B cell (primary cell): ENCODE measurements at regions not wholly inside any gene's neighbourhood (a gene's known extent, or its start where the extent isn't known, plus 50 kb on each side); places are given as distances from the start of the nearest gene placed in this dataset.

ENCODE experiments used
- ATAC-seq: fragments of 200-7000 bp; cut with Tn5 transposase; one replicate; pipeline ENCODE4 v1.10.0; 2021; ENCODE audit warnings: low read depth, mild to moderate bottlenecking, moderate number of reproducible peaks, moderate library complexity
- CTCF ChIA-PET: fragments of 350-600 bp; sonication (Branson Sonifier 250); formaldehyde crosslinking; loops from one replicate; lab custom pipeline; 2021; ENCODE audit warnings: antibody characterized with exemption, inconsistent platforms; lab: Charles Lee
- POLR2A ChIA-PET: fragments of 350-600 bp; sonication (Branson Sonifier 250); formaldehyde crosslinking; loops from one replicate; lab custom pipeline; 2021; ENCODE audit warnings: antibody characterized with exemption; lab: Charles Lee
- DNase-seq: peaks from one replicate; pipeline ENCODE4 v3.0.0; 2013
- H2AFZ ChIP-seq: 2 replicates; pipeline ENCODE4 v1.6.1; 2012; ENCODE audit warnings: mild to moderate bottlenecking, low read depth, low read length; ENCODE audit not compliant: insufficient read depth, poor library complexity, severe bottlenecking
- H3K27ac ChIP-seq, 2 donors: 1 replicate in 1 of 2; 2 replicates in 1 of 2; pipeline ENCODE4 v1.5.1; 2012 to 2013; ENCODE audit warnings: low read length in 2 of 2, mild to moderate bottlenecking in 2 of 2, moderate library complexity in 1 of 2
- H3K27me3 ChIP-seq, 4 experiments: fragments of 200-600 bp in 1 of 4; sonication (generic) in 1 of 4; replicated peaks in 1 of 4; 1 replicate in 2 of 4; 2 replicates in 2 of 4; pipeline versions ENCODE4 v1.6.1 to v1.7.0; 2013 to 2016; ENCODE audit warnings: low read length in 3 of 4, mild to moderate bottlenecking in 2 of 4, mixed read lengths in 1 of 4, moderate library complexity in 1 of 4; ENCODE audit not compliant: insufficient read depth in 4 of 4, control insufficient read depth in 3 of 4; ENCODE audit errors: control extremely low read depth in 1 of 4
- H3K36me3 ChIP-seq, 2 experiments: replicated peaks in 1 of 2; 1 replicate in 1 of 2; 2 replicates in 1 of 2; pipeline versions ENCODE4 v1.6.1 to v1.7.1; 2013; ENCODE audit warnings: low read length in 1 of 2; ENCODE audit not compliant: insufficient read depth in 2 of 2, control insufficient read depth in 1 of 2; ENCODE audit errors: control extremely low read depth in 1 of 2, extremely low read depth in 1 of 2
- H3K4me1 ChIP-seq, 2 donors: fragments of 200-600 bp in 1 of 2; sonication (generic) in 1 of 2; 1 replicate in 1 of 2; 2 replicates in 1 of 2; pipeline versions ENCODE4 v1.5.1 to v1.6.1; 2013 to 2017; ENCODE audit warnings: low read length in 2 of 2; ENCODE audit not compliant: control insufficient read depth in 2 of 2, insufficient read depth in 2 of 2
- H3K4me2 ChIP-seq: replicated peaks from 2 replicates; pipeline ENCODE3; 2012; ENCODE audit warnings: mild to moderate bottlenecking, low read depth, low read length; ENCODE audit not compliant: poor library complexity, severe bottlenecking
- H3K4me3 ChIP-seq, 5 experiments: fragments of 200-600 bp in 1 of 5; sonication (generic) in 1 of 5; 1 replicate in 3 of 5; 2 replicates in 2 of 5; pipeline versions ENCODE4 v1.5.1 to v1.7.0; 2011 to 2016; ENCODE audit warnings: low read length in 4 of 5, mild to moderate bottlenecking in 4 of 5, low read depth in 2 of 5, control low read depth in 1 of 5, moderate library complexity in 1 of 5; ENCODE audit not compliant: insufficient read depth in 1 of 5; ENCODE audit errors: control extremely low read depth in 1 of 5, extremely low read depth in 1 of 5
- H3K79me2 ChIP-seq: fragments of 200-600 bp; sonication (generic); one replicate; pipeline ENCODE4 v1.6.0; 2016; ENCODE audit warnings: low read length; ENCODE audit not compliant: control insufficient read depth, insufficient read depth
- H3K9ac ChIP-seq: fragments of 200-600 bp; sonication (generic); 2 replicates; pipeline ENCODE4 v1.6.1; 2017; ENCODE audit warnings: mild to moderate bottlenecking, low read length, moderate library complexity
- H3K9me3 ChIP-seq, 3 donors: one replicate each; pipeline versions ENCODE4 v1.6.1 to v1.7.1; 2013; ENCODE audit warnings: low read length in 2 of 3; ENCODE audit not compliant: control insufficient read depth in 2 of 3, insufficient read depth in 1 of 3; ENCODE audit errors: control extremely low read depth in 1 of 3
- H4K20me1 ChIP-seq: 2 replicates; pipeline ENCODE4 v1.6.0; 2012; ENCODE audit warnings: mild to moderate bottlenecking, low read length; ENCODE audit not compliant: insufficient read depth, control insufficient read depth, poor library complexity, severe bottlenecking
- H3K27ac Mint-ChIP-seq: one replicate; pipeline ENCODE4 v1.8.0; 2021; ENCODE audit warnings: mixed read lengths
- H3K27me3 Mint-ChIP-seq: one replicate; pipeline ENCODE4 v1.8.0; 2021; ENCODE audit warnings: mixed read lengths
- H3K4me1 Mint-ChIP-seq: one replicate; pipeline ENCODE4 v1.8.0; 2021; ENCODE audit warnings: mixed read lengths
- H3K4me3 Mint-ChIP-seq: one replicate; pipeline ENCODE4 v1.8.0; 2021; ENCODE audit warnings: mixed read lengths
- H3K9me3 Mint-ChIP-seq: one replicate; pipeline ENCODE4 v1.8.0; 2022; ENCODE audit warnings: mixed read lengths; ENCODE audit not compliant: insufficient read depth
- EZH2 ChIP-seq: IDR thresholded peaks from 2 replicates; pipeline ENCODE4 v1.6.1; 2012; ENCODE audit warnings: borderline replicate concordance, low read depth, mild to moderate bottlenecking, moderate library complexity, low read length; ENCODE audit not compliant: insufficient read depth, poor library complexity, severe bottlenecking
- WGBS: methylation state at CpG from one replicate; pipeline ENCODE4 v1.1.5; 2013; ENCODE audit warnings: missing lambda C conversion rate; ENCODE audit not compliant: insufficient coverage; 5-methylcytosine and 5-hydroxymethylcytosine counted together
- intact Hi-C: fragments of 100-400 bp; cut with micrococcal nuclease; formaldehyde crosslinking; loops from one replicate; pipeline ENCODE4 v1.10.0; 2022
- TF ChIP-seq, protein P1 (sequence below): fragments of 200-600 bp; IDR thresholded peaks from one replicate; pipeline ENCODE4 v1.8.0; 2022; ENCODE audit warnings: antibody characterized with exemption, mild to moderate bottlenecking

DNA sequence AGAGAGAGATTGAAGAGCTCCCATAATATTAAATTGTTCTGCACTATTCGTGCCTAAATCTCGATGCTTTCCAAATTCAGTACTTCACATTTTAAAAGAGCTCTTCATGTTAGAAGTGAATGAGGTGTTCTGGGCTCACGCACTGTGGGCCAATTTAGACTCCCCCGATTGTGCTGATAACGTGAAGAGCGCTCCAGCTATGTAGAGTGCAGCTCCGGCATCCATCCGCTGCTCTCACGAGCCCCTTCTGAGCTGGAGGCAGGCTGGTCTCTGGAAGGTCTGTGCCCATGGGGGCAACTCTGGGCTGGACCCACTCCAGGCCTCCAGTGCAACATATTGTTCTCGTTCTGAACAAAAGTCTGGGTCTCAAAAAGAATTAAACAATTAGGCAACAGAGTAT lies 692.6 kb downstream of the VRK1 start:
- H3K9me3 ChIP-seq: peaks cover 0 to 7% (median 3%) of the 10 kb centered on the region in 3 donors
- no peaks in the 10 kb centered on the region for H3K4me1 ChIP-seq
- H3K4me2 ChIP-seq: no peak overlapping the region
- DNase-seq (no peak), ATAC-seq (no peak)
- H3K79me2 ChIP-seq: no peaks in the 10 kb centered on the region
- intact Hi-C loops: no loop called here
- POLR2A ChIA-PET: no interaction called here
- H4K20me1 ChIP-seq: no peaks in the 10 kb centered on the region
- Mint-ChIP-seq H3K4me1 (no peaks in the 10 kb centered on the region), H3K4me3 (no peak overlapping the region), H3K9me3 (peaks cover 5% of the 10 kb centered on the region), H3K27ac (no peak overlapping the region), H3K27me3 (no peaks in the 10 kb centered on the region)
- no peak overlapping the region for H3K4me3 ChIP-seq
- H3K27ac ChIP-seq: no peak overlapping the region
- H2AFZ ChIP-seq: no peak overlapping the region
- no peak overlapping the region for H3K9ac ChIP-seq
- TF ChIP-seq, protein P1, sequence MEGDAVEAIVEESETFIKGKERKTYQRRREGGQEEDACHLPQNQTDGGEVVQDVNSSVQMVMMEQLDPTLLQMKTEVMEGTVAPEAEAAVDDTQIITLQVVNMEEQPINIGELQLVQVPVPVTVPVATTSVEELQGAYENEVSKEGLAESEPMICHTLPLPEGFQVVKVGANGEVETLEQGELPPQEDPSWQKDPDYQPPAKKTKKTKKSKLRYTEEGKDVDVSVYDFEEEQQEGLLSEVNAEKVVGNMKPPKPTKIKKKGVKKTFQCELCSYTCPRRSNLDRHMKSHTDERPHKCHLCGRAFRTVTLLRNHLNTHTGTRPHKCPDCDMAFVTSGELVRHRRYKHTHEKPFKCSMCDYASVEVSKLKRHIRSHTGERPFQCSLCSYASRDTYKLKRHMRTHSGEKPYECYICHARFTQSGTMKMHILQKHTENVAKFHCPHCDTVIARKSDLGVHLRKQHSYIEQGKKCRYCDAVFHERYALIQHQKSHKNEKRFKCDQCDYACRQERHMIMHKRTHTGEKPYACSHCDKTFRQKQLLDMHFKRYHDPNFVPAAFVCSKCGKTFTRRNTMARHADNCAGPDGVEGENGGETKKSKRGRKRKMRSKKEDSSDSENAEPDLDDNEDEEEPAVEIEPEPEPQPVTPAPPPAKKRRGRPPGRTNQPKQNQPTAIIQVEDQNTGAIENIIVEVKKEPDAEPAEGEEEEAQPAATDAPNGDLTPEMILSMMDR: no peak
- no peak for TF ChIP-seq EZH2
- CTCF ChIA-PET: no interaction called here
- H3K36me3 ChIP-seq: no peaks in the 10 kb centered on the region
- WGBS: 78% methylated on average over 8 of the region's 10 CpGs
- H3K27me3 ChIP-seq: no peaks in the 10 kb centered on the region

DNA sequence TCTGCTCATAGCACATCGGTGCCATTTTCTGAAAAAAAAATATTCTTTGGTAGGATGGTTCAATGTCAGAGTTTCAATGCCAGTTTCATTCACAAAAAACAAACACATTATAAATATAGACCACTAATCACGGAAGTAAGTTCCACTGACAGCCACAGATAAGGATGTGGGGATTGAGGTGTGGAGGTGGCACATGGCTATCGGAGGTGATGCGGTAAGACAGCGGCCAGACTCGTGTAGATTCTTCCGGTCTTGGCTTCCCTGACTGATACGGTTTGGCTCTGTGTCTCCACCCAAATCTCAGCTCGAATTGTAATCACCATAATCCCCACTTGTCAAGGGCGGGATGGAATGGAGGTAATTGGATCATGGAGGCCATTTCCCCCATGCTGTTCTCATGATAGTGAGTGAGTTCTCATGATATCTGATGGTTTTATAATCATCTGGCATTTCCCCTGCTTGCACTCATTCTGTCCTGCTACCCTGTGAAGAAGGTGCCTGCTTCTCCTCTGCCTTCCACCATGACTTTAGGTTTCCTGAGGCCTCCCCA lies 693.4 kb downstream of the VRK1 start:
- ATAC-seq: no peak
- no peak overlapping the region for H3K27ac Mint-ChIP-seq
- no peak overlapping the region for H3K4me3 Mint-ChIP-seq
- CTCF ChIA-PET: no interaction called here
- Histone ChIP-seq H3K4me1 (no peaks in the 10 kb centered on the region), H3K79me2 (no peaks in the 10 kb centered on the region), H3K9me3 (peaks cover 0 to 7% (median 0%) of the 10 kb centered on the region in 3 donors), H3K4me2 (no peak overlapping the region), H3K9ac (no peak overlapping the region), H4K20me1 (no peaks in the 10 kb centered on the region), H3K27ac (no peak overlapping the region), H3K4me3 (no peak overlapping the region), H3K27me3 (no peaks in the 10 kb centered on the region), H2AFZ (no peak overlapping the region), H3K36me3 (no peaks in the 10 kb centered on the region)
- TF ChIP-seq, protein P1: no peak
- TF ChIP-seq EZH2: no peak
- DNase-seq: no peak
- no CpG with 5 or more reads among the region's 10 CpGs for WGBS
- no peaks in the 10 kb centered on the region for H3K4me1 Mint-ChIP-seq
- intact Hi-C loops: no loop called here
- H3K9me3 Mint-ChIP-seq: peaks cover 5% of the 10 kb centered on the region
- no peaks in the 10 kb centered on the region for H3K27me3 Mint-ChIP-seq
- POLR2A ChIA-PET: no interaction called here
